Fibroblast of skin of right quadriceps (primary cell): ENCODE measurements at regions not wholly inside any gene's neighbourhood (a gene's known extent, or its start where the extent isn't known, plus 50 kb on each side); places are given as distances from the start of the nearest gene placed in this dataset.
"Not testable (repeated sequence)": the region's sequence is repeated elsewhere in the genome, so short reads cannot be mapped to it uniquely, and the experiment has no call there.

Experiments
- DNase-seq: peaks from one replicate; pipeline ENCODE4 v3.0.0-alpha.2; 2013

- no peak for DNase-seq
Measured at GRCh38 chr7:1344981-1345701, 112.5 kb downstream of the UNCX start.

DNA sequence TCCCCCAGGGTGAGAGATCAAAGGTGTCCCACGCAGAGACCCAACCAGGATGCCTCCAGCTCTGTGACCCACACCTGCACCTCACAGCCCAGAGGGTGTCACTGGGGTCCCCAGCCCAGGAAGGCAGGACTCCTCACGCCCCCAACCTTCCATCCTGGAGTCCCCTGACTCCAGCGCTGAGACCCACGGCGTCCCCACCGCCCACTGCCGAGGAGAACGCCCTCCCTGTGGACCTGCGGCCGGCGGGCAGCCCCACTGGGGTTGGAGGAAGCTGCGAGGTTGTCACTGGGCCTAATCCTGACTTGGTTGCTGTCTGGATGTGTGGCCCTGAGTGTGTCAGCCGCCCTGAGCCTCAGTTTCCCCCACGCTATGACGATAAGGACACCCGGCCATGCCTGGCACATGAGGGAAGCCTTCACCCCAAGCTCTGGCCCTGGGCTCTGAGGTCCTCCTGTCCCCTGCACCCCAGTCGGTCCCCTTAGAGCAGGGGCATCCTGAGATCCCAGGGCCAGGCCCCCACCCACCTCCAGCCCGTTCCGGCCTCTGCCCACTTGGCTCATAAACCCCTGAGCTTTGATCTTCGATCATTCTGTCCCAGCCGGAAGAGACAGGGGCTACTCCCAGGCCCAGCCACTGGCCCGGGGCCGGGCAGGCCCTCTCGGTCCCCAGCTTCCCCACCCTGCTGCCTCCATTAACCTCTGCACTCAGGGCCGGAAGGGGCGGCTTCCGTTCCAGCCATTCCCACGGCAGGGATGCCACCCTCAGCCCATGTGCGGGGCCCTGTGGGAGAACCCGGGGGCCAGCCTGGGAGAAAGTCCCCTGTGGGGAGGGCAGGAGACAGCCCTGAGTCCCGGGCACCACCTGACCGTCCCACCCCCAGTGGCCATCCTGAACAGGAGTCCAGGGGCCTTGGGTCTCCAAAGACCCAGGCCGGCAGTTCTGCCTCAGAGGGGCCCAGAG lies 113.2 kb downstream of the MICALL2 start:
- no peak for DNase-seq

DNA sequence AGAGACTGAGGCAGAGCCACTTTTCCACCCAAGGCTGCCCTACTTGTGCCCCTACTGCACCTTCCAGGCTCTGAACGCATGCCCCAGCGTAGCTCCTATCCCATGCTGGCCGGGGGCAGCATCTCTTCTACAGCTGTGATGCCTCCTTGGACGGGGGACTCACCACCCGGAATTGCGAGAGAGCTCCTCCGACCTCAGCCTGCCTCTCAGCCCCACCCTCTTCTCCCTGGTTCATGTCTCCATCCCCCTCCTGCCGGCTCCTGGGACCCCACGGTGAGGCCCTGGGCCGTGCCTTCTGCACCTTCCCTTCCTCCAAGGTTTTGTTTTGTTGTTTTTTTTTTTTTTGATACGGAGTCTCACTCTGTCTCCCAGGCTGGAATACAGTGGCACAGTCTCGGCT lies 112.4 kb downstream of the MICALL2 start:
- no peak for DNase-seq

- no peak for DNase-seq
Measured at GRCh38 chr7:1348096-1348822, 111.0 kb downstream of the MICALL2 start.

DNA sequence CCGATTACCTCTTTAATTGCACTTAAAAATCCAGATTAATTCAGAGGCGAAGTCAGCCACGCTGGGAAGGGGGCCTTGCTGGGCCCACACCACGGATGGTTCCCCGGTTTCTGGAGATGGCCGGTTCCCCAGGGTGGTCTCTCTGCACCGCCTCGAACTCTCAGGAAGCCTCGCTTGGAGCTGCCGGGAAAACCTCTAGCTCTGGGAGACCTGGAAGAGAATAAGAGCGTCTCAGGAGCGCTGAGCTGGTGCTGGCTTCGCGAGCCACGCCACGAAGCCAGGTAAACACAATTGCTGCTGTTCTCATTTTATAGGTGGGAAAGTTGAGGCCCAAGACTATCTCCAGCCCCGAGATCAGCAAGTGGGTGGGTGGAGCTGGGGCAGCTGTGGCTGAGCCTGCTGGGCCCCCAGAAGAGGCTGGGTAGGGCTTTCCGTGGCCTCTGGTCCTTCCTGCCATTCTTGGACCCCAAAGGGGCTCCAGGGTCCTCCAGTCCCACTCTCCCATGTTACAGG lies 110.4 kb downstream of the MICALL2 start:
- DNase-seq, result no peak

DNA sequence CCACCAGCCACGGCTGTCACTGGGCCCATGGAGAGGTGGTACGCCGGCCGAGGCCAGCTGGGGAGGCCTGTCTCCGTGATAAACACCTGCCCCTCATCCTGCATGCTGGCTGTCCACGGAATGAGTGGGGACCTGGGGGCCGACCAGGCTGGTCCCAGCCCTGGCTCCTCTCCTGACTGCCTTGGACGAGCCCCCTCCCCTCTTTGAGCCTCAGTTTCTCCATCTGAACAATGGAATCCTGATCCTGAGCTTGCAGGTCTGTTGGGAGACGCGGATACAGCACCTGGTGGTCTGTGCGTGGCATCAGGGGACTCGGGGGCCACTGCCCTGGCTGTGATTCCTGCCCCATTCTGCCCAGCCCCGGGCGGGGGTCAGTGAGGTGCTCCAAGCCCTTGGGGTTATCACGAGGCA lies 109.9 kb downstream of the MICALL2 start:
- no peak for DNase-seq

DNA sequence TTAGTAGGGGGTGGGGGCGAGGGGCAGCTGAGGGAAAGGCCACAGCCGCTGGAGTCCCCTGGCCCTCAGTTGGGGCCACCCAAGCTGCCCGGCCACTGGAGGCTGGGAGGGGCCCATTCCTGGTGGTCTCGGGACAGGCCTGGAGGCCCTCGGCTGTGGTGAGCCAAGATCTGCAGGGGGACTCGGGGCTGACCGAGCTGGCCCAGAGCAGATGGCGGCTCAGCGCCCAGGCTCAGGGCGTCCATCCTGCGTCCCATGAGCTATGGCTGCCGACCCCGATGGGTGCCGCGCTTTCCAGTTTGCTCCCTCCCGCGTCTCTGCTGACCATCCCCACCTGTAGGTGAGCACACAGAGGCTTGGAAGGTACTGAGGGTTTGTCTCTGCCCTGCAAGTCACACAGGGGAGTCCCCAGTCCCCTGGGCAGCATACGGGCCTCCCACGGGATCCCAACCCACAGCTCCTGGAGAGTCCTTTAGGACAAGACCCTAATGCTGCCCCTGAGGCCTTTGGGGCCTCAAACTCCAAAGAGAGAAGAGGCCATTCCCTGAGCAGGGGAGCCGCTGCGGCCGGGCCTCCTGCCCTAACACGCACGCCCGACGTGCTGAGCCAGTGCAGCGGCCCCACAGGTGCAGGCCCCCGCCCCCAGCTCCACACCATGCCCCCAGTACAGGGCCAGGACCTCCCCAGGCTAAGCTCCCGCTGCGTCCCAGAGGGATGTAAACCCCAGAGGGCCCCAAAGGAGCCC lies 107.2 kb downstream of the MICALL2 start:
- DNase-seq, result no peak

DNA sequence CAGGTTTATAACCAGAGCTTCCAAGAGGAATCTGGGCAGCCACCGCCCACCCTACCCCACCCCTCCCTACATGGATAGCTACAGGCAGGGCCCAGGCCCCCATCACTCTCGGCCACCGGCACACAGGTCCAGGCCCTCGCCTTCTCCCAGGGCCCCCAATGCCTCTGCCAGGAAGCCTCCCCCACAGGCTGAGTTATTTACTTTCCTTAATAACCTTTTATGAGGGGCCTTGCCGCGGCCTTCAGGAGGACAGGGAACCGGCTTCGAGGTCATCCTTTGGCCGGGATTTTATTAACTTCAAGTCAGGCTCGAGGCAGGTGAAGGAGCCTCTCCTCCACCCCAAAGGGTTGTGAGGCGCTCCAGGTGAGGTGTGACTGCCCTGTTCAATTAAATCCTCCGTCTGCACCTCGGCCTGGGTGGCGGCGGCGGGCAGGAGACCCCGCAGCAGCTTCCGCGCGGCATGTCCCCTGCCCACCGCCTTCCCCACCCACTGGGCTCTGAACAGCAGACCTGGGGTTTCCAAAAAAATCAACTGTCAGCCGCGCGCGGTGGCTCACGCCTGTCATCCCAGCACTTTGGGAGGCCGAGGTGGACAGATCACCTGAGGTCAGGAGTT lies 106.5 kb downstream of the MICALL2 start:
- no peak for DNase-seq

DNA sequence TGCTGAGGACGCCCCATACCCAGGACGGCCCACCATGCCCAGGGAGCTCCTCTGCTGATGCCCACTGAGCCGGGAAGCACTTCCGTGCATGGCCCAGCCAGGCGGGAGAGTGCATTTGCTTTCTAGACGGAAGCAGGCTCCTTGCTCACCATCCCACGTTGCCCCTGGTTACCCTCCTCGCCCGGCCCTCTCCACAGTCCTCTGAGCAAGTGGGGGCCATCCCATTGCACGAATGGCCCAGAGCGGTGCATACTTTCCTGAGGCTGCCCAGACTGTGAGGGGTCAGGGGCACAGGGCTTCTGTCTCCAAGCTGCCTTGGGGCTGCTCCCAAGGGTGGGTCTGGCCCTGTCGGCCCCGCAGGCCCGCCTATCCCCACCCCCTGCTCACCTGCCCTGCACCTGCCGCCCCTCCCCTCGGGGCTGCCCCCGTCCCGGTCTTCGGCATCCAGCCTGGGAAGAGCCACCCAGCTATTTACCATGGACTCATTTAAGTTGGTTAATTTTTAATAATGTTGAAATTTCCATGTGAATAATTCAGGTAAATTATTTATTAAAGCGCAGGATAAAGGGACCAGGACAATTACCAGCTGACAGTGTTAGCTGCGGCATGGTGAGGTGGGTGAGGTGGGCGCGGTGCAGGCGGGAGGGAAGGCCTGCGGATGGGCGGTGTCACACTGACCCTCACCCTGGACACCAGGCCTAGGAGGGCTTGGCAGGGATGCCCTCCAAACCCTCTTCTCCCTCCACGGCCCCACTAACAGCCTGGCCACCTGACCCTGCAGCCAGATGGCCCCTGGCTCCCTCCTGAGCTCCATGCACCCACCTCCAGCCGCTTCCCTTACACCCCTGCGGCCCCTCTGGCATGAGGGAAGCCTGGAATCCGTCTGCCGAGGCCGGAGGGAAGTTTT lies 104.4 kb downstream of the MICALL2 start:
- DNase-seq, result no peak

- DNase-seq, result no peak
Measured at GRCh38 chr7:1355568-1356340, 103.5 kb downstream of the MICALL2 start.

DNA sequence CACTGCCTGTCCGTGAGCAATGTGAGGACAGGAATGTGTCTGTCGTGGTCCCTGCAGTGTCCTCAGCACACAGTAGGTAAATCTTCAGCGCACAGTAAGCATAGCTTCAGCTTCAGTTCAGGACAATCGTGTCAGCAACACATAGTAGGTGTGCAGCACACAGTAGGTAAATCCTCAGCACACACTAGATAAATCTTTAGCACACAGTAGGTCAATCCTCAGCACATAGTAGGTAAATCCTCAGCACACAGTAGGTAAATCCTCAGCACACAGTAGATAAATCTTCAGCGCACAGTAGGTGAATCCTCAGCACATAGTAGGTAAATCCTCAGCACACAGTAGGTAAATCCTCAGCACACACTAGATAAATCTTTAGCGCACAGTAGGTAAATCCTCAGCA lies 102.4 kb downstream of the MICALL2 start:
- not testable (repeated sequence) for DNase-seq

DNA sequence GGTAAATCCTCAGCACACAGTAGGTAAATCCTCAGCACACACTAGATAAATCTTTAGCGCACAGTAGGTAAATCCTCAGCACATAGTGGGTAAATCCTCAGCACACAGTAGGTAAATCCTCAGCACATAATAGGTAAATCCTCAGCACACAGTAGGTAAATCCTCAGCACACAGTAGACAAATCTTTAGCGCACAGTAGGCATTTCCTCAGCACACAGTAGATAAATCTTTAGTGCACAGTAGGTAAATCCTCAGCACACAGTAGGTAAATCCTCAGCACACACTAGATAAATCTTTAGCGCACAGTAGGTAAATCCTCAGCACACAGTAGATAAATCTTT lies 102.0 kb downstream of the MICALL2 start:
- DNase-seq, result not testable (repeated sequence)

DNA sequence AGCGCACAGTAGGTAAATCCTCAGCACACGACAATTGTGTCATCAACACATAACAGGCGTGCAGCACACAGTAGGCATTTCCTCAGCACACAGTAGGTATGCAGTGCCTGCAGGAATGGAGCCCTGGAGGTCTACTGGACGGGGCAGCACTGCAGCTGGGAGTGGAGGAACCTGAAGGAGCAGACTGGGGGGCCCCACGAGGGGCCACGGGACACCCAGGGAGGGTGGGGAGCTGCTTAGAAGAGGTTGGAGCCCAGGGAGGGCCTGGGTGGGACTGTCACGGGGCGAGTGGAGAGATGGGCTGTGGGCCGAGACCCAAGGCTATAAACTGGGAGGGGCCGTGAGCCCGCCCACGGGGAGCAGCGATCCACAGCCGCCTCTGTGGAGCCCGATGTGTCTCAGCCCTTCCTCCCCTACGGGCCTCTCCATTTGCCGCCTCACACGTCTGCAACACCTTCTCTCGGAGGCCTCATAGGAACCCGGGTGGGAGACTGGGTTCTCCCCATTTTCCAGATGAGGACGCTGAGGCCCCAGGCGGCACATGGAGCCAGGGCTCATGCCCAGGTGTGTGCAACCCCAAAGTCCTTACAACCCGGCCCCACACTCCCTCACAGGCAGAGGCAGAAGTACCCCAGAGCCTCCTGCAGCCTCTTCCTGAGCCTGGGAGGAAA lies 101.5 kb downstream of the MICALL2 start:
- DNase-seq, result no peak

GRCh38 chr7:1358376-1359050 lies 100.8 kb downstream of the MICALL2 start:
- DNase-seq, result no peak

DNA sequence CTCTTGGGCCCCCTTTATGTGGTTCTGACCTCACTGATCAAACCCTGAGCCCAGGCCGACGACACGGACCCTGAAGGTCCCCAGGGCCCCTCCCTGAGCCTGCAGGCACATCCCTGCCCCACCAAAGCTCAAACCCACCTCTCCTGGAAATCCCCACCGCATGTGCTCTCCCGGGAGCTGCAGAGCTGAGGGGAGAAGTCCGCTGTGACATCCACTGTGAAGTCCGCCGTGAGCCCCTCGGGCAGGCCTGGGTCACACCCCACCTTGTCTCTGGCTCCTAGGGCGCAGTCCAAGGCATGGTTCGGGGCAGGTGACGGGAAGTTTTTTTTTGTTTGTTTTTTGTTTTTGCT lies 100.2 kb downstream of the MICALL2 start:
- DNase-seq, result no peak

DNA sequence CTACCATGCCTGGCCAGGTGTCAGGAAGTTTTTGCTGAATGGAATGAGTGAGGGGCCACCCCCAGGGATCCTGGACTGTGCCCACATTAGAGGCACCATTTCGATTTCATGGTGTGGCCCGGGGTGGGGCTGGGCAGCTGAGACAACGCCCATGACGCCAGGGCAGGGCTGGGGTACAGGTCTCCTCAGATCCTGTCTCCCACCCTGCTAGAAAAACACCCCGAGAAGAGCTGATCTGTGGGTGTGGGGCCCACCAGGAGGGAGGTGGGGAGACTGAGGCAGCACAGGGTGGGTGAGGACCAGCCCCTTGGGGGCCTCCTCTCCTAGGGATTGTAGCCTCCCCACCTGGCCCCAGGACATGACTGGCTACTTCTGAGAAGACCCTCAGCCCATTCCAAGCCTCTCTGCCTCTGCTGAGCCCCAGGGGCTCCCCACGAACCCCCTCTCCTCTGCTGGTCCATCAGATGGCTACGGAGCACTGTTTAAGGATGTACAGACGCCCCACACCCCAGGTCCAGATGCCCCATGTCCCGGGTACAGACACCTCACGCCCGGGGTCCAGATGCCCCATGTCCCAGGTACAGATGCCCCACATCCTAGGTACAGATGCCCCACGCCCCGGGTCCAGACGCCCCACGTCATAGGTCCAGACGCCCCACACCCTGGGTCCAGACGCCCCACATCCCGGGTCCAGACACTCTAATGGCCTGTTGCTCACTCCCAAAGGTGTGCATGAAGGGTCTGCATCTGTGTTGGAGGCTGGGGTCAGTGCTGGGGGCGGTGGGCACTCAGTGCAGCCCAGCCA lies 99.4 kb downstream of the MICALL2 start:
- DNase-seq, result no peak

GRCh38 chr7:1360521-1360971 lies 98.7 kb downstream of the MICALL2 start:
- no peak for DNase-seq
